ENCODE measurements at regions not wholly inside any gene's neighbourhood (a gene's known extent, or its start where the extent isn't known, plus 50 kb on each side); places are given as distances from the start of the nearest gene placed in this dataset.

- H3K27ac ChIP-seq, result no peak overlapping the region
- no peak overlapping the region for H3K4me2 ChIP-seq (ENCODE audit: low read length)
- H2AFZ ChIP-seq, result no peak overlapping the region
- no peaks in the 10 kb centered on the region for H3K27me3 ChIP-seq (ENCODE audit: control insufficient read depth, insufficient read depth, low read length)
- no peaks in the 10 kb centered on the region for H3K9me3 ChIP-seq (ENCODE audit: control insufficient read depth, low read length)
- no peaks in the 10 kb centered on the region for H3K36me3 ChIP-seq (ENCODE audit: control insufficient read depth, insufficient read depth, low read length)
- TF ChIP-seq, protein P1, sequence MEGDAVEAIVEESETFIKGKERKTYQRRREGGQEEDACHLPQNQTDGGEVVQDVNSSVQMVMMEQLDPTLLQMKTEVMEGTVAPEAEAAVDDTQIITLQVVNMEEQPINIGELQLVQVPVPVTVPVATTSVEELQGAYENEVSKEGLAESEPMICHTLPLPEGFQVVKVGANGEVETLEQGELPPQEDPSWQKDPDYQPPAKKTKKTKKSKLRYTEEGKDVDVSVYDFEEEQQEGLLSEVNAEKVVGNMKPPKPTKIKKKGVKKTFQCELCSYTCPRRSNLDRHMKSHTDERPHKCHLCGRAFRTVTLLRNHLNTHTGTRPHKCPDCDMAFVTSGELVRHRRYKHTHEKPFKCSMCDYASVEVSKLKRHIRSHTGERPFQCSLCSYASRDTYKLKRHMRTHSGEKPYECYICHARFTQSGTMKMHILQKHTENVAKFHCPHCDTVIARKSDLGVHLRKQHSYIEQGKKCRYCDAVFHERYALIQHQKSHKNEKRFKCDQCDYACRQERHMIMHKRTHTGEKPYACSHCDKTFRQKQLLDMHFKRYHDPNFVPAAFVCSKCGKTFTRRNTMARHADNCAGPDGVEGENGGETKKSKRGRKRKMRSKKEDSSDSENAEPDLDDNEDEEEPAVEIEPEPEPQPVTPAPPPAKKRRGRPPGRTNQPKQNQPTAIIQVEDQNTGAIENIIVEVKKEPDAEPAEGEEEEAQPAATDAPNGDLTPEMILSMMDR (IDR thresholded peaks at IDR 0.05), result no peak
- H3K79me2 ChIP-seq, result no peaks in the 10 kb centered on the region
- no peak overlapping the region for H3K9ac ChIP-seq
- H3K4me1 ChIP-seq, result no peaks in the 10 kb centered on the region
- H3K4me3 ChIP-seq (ENCODE audit: low read depth, low read length), result no peak overlapping the region
These were observed 404.8 kb downstream of the MEIS1 start for GRCh38 chr2:66839551-66840320.

- H3K4me3 ChIP-seq (ENCODE audit: low read depth, low read length), result no peak overlapping the region
- no peaks in the 10 kb centered on the region for H3K27me3 ChIP-seq (ENCODE audit: control insufficient read depth, insufficient read depth, low read length)
- H3K9ac ChIP-seq, result no peak overlapping the region
- TF ChIP-seq, protein P1 (IDR thresholded peaks at IDR 0.05), result no peak
- H3K4me1 ChIP-seq, result no peaks in the 10 kb centered on the region
- H2AFZ ChIP-seq, result no peak overlapping the region
- no peaks in the 10 kb centered on the region for H3K36me3 ChIP-seq (ENCODE audit: control insufficient read depth, insufficient read depth, low read length)
- H3K4me2 ChIP-seq (ENCODE audit: low read length), result no peak overlapping the region
- no peak overlapping the region for H3K27ac ChIP-seq
- H3K79me2 ChIP-seq, result no peaks in the 10 kb centered on the region
- H3K9me3 ChIP-seq (ENCODE audit: control insufficient read depth, low read length), result no peaks in the 10 kb centered on the region
These were observed 405.5 kb downstream of the MEIS1 start for GRCh38 chr2:66840321-66841002.

DNA sequence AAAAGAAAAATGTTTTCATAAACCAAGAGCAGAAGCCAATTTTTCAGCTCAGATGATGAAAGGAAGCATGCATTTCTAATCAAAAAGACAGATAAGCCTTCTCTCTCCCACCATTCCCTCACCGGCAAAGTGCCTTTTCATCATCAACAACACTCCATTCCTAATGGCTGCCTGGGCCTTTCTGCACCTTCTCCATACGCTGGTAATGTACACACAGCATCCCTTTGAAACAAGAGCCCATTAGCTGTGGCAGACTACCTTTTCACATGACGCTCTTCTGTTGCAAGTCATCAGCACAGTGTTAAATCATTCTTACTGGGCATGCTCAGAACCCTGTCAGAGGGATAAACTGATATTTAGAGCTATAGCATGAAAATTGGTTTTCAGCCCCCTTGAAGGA, 408.9 kb downstream of the MEIS1 start:
- TF ChIP-seq, protein P1 (IDR thresholded peaks at IDR 0.05), result no peak
- H3K4me3 ChIP-seq (ENCODE audit: low read depth, low read length), result no peak overlapping the region
- H3K27me3 ChIP-seq (ENCODE audit: control insufficient read depth, insufficient read depth, low read length), result no peaks in the 10 kb centered on the region
- no peak overlapping the region for H3K4me2 ChIP-seq (ENCODE audit: low read length)
- no peaks in the 10 kb centered on the region for H3K36me3 ChIP-seq (ENCODE audit: control insufficient read depth, insufficient read depth, low read length)
- no peaks in the 10 kb centered on the region for H3K4me1 ChIP-seq
- H3K27ac ChIP-seq, result no peak overlapping the region
- H3K79me2 ChIP-seq, result no peaks in the 10 kb centered on the region
- H2AFZ ChIP-seq, result no peak overlapping the region
- no peak overlapping the region for H3K9ac ChIP-seq
- no peaks in the 10 kb centered on the region for H3K9me3 ChIP-seq (ENCODE audit: control insufficient read depth, low read length)

DNA sequence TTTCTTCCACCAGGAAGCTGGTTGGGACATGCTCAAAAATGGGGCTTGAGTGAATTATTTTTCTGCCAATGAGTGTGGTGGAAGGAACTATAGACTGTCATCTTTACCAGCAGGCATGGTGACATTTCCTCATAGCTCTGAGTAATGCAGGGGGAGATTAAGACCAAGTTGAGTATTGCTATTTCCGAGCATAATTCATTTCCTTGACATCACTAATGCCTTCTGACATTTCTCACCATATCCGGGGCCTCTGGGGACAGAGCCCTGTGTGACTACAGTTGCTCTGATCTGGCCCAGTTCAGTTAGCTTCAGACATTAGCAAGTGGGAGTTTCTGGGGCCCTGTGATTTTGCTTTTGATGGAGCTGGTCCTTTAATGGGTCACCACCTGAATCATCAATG, 410.4 kb downstream of the MEIS1 start:
- H3K4me2 ChIP-seq (ENCODE audit: low read length), result no peak overlapping the region
- no peaks in the 10 kb centered on the region for H3K4me1 ChIP-seq
- H3K79me2 ChIP-seq, result no peaks in the 10 kb centered on the region
- no peak overlapping the region for H3K27ac ChIP-seq
- H2AFZ ChIP-seq, result no peak overlapping the region
- TF ChIP-seq, protein P1 (IDR thresholded peaks at IDR 0.05), result no peak
- H3K4me3 ChIP-seq (ENCODE audit: low read depth, low read length), result no peak overlapping the region
- no peaks in the 10 kb centered on the region for H3K9me3 ChIP-seq (ENCODE audit: control insufficient read depth, low read length)
- H3K9ac ChIP-seq, result no peak overlapping the region
- no peaks in the 10 kb centered on the region for H3K27me3 ChIP-seq (ENCODE audit: control insufficient read depth, insufficient read depth, low read length)
- no peaks in the 10 kb centered on the region for H3K36me3 ChIP-seq (ENCODE audit: control insufficient read depth, insufficient read depth, low read length)
